GM12891 (cell line): ENCODE measurements at regions not wholly inside any gene's neighbourhood (a gene's known extent, or its start where the extent isn't known, plus 50 kb on each side); places are given as distances from the start of the nearest gene placed in this dataset.

Experiments
- POLR2A ChIP-seq: IDR thresholded peaks from 2 replicates; pipeline ENCODE4 v1.6.1; 2011; ENCODE audit warnings: low read depth, low read length, control low read depth
- POLR2AphosphoS5 ChIP-seq: IDR thresholded peaks from 2 replicates; pipeline ENCODE4 v1.6.1; 2011; ENCODE audit warnings: low read depth, low read length, control low read depth
- POU2F2 ChIP-seq: IDR thresholded peaks from 2 replicates; pipeline ENCODE4 v1.6.1; 2011; ENCODE audit warnings: low read depth, mild to moderate bottlenecking, control low read depth, low read length, moderate library complexity
- SPI1 ChIP-seq: IDR thresholded peaks from 2 replicates; pipeline ENCODE4 v1.6.1; 2011; ENCODE audit warnings: low read depth, low read length, control low read depth
- TAF1 ChIP-seq: IDR thresholded peaks from 2 replicates; pipeline ENCODE4 v1.6.1; 2011; ENCODE audit warnings: low read depth, low read length, control low read depth

DNA sequence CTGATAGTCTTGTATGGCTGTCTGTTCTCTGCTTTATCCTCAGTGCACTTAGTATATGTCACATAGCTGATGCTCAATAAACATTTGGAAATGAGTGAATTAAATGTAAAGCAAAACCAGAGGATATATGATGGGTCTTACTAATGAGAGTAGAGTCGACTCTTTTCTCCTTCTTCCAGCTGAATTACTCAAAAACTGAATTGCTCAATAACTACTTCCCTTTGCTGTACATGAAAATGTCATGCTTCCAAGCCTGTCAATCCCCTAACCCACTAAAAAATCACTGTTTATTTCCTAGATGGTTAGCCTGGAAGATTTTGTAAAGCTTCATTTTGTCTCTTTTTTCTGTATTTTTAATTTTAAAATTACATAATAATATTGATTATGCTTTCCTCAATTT is 88.0 kb downstream of the OR13A1 start:
- TF ChIP-seq POLR2A (no peak), POLR2AphosphoS5 (no peak), TAF1 (no peak), POU2F2 (no peak), SPI1 (no peak)
